H9 (cell line): ENCODE measurements at regions not wholly inside any gene's neighbourhood (a gene's known extent, or its start where the extent isn't known, plus 50 kb on each side); places are given as distances from the start of the nearest gene placed in this dataset.

ENCODE experiments used
- DNase-seq: peaks from one replicate; pipeline ENCODE4 v3.0.0-alpha.2; 2017
- H2AFZ ChIP-seq: one replicate; pipeline ENCODE4 v1.6.1; 2013; ENCODE audit warnings: mild to moderate bottlenecking, low read length, control low read depth, moderate library complexity
- H2AK5ac ChIP-seq: 2 replicates; pipeline ENCODE4 v1.6.1; 2013; ENCODE audit warnings: low read length, control low read depth, mixed read lengths; ENCODE audit not compliant: insufficient read length
- H2BK120ac ChIP-seq: one replicate; pipeline ENCODE4 v1.6.1; 2013; ENCODE audit warnings: low read depth, mild to moderate bottlenecking, low read length, control low read depth, inconsistent platforms; ENCODE audit not compliant: poor library complexity, severe bottlenecking
- H2BK12ac ChIP-seq: 2 replicates; pipeline ENCODE4 v1.6.1; 2013; ENCODE audit warnings: low read length, control low read depth, mixed read lengths, low read depth; ENCODE audit not compliant: insufficient read length
- H2BK15ac ChIP-seq: 2 replicates; pipeline ENCODE4 v1.6.1; 2013; ENCODE audit warnings: low read depth, low read length, control low read depth
- H2BK20ac ChIP-seq: one replicate; pipeline ENCODE4 v1.6.1; 2013; ENCODE audit warnings: low read depth, mild to moderate bottlenecking, low read length, control low read depth, inconsistent platforms; ENCODE audit not compliant: poor library complexity, severe bottlenecking
- H2BK5ac ChIP-seq: 2 replicates; pipeline ENCODE4 v1.6.1; 2013; ENCODE audit warnings: low read length, control low read depth, mixed read lengths; ENCODE audit not compliant: insufficient read length
- H3K14ac ChIP-seq: 2 replicates; pipeline ENCODE4 v1.6.1; 2013; ENCODE audit warnings: low read length, control low read depth; ENCODE audit not compliant: insufficient read depth
- H3K18ac ChIP-seq: 2 replicates; pipeline ENCODE4 v1.6.1; 2013; ENCODE audit warnings: low read depth, mild to moderate bottlenecking, mixed read lengths, low read length, control low read depth; ENCODE audit not compliant: insufficient read length
- H3K23ac ChIP-seq: 2 replicates; pipeline ENCODE4 v1.6.1; 2013; ENCODE audit warnings: low read length, control low read depth, mixed read lengths, low read depth; ENCODE audit not compliant: insufficient read length
- H3K23me2 ChIP-seq: 2 replicates; pipeline ENCODE4 v1.6.1; 2013; ENCODE audit warnings: low read depth, mild to moderate bottlenecking, mixed read lengths, low read length, control low read depth; ENCODE audit not compliant: insufficient read length, poor library complexity, severe bottlenecking
- H3K27ac ChIP-seq: 2 replicates; pipeline ENCODE4 v1.5.1; 2013; ENCODE audit warnings: low read length, control low read depth, mixed read lengths, low read depth; ENCODE audit not compliant: insufficient read length
- H3K27me3 ChIP-seq: 2 replicates; pipeline ENCODE4 v1.6.1; 2013; ENCODE audit warnings: low read length, control low read depth, inconsistent platforms; ENCODE audit not compliant: insufficient read depth
- H3K4ac ChIP-seq: 2 replicates; pipeline ENCODE4 v1.6.1; 2013; ENCODE audit warnings: low read depth, mild to moderate bottlenecking, control low read depth, inconsistent platforms, low read length, moderate library complexity
- H3K4me1 ChIP-seq: 2 replicates; pipeline ENCODE4 v1.6.1; 2013; ENCODE audit warnings: low read length, control low read depth, inconsistent platforms; ENCODE audit not compliant: insufficient read depth
- H3K4me2 ChIP-seq: 2 replicates; pipeline ENCODE4 v1.6.1; 2013; ENCODE audit warnings: low read length, control low read depth, mixed read lengths; ENCODE audit not compliant: insufficient read length, insufficient read depth
- H3K56ac ChIP-seq: 2 replicates; pipeline ENCODE4 v1.6.1; 2013; ENCODE audit warnings: low read depth, mild to moderate bottlenecking, mixed read lengths, low read length, control low read depth; ENCODE audit not compliant: insufficient read length
- H3K79me1 ChIP-seq: 2 replicates; pipeline ENCODE4 v1.6.1; 2013; ENCODE audit warnings: low read depth, mild to moderate bottlenecking, moderate library complexity, low read length, control low read depth, inconsistent platforms; ENCODE audit not compliant: insufficient read depth, poor library complexity, severe bottlenecking
- H3K79me2 ChIP-seq: 2 replicates; pipeline ENCODE4 v1.6.1; 2013; ENCODE audit warnings: low read length, control low read depth, inconsistent platforms; ENCODE audit not compliant: insufficient read depth
- H3K9ac ChIP-seq: 2 replicates; pipeline ENCODE4 v1.6.1; 2013; ENCODE audit warnings: low read length, control low read depth, mixed read lengths; ENCODE audit not compliant: insufficient read length; ENCODE audit errors: extremely low read depth
- H3K9me3 ChIP-seq: one replicate; pipeline ENCODE4 v1.6.1; 2013; ENCODE audit warnings: low read depth, low read length, inconsistent platforms; ENCODE audit not compliant: control insufficient read depth
- H3T11ph ChIP-seq: one replicate; pipeline ENCODE4 v1.6.1; 2013; ENCODE audit warnings: mild to moderate bottlenecking, low read length, control low read depth, inconsistent platforms
- H4K20me1 ChIP-seq: one replicate; pipeline ENCODE4 v1.6.1; 2013; ENCODE audit not compliant: control insufficient read depth, insufficient read length, insufficient read depth
- H4K5ac ChIP-seq: 2 replicates; pipeline ENCODE4 v1.6.1; 2013; ENCODE audit warnings: low read depth, mild to moderate bottlenecking, mixed read lengths, low read length, control low read depth; ENCODE audit not compliant: insufficient read length
- H4K8ac ChIP-seq: replicated peaks from 2 replicates; pipeline ENCODE4 v1.6.1; 2013; ENCODE audit warnings: low read length, control low read depth, mixed read lengths, low read depth; ENCODE audit not compliant: insufficient read length
- H4K91ac ChIP-seq: 2 replicates; pipeline ENCODE4 v1.6.1; 2013; ENCODE audit warnings: low read depth, mild to moderate bottlenecking, moderate library complexity, mixed read lengths, low read length, control low read depth; ENCODE audit not compliant: insufficient read length
- H3K27ac Mint-ChIP-seq, 3 experiments: 2 replicates in 2 of 3; 3 replicates in 1 of 3; pipeline ENCODE4 v1.8.0; 2020 to 2021; ENCODE audit warnings: mixed read lengths in 3 of 3, mild to moderate bottlenecking in 1 of 3, moderate library complexity in 1 of 3
- H3K27me3 Mint-ChIP-seq: 2 replicates; pipeline ENCODE4 v1.8.0; 2021; ENCODE audit warnings: low read depth, mild to moderate bottlenecking, moderate library complexity, mixed read lengths
- H3K36me3 Mint-ChIP-seq, 3 experiments: 2 replicates in 2 of 3; 3 replicates in 1 of 3; pipeline ENCODE4 v1.8.0; 2020 to 2021; ENCODE audit warnings: low read depth in 3 of 3, mixed read lengths in 3 of 3; ENCODE audit not compliant: insufficient read depth in 1 of 3
- H3K4me1 Mint-ChIP-seq, 2 experiments: 2 replicates each; pipeline ENCODE4 v1.8.0; 2020; ENCODE audit warnings: mixed read lengths in 2 of 2
- H3K4me3 Mint-ChIP-seq, 2 experiments: 2 replicates in 1 of 2; 3 replicates in 1 of 2; pipeline ENCODE4 v1.8.0; 2020 to 2021; ENCODE audit warnings: mild to moderate bottlenecking in 2 of 2, mixed read lengths in 2 of 2, moderate library complexity in 1 of 2
- H3K9me3 Mint-ChIP-seq, 2 experiments: 2 replicates in 1 of 2; 3 replicates in 1 of 2; pipeline ENCODE4 v1.8.0; 2020; ENCODE audit warnings: mild to moderate bottlenecking in 2 of 2, mixed read lengths in 2 of 2, moderate library complexity in 1 of 2
- CTCF ChIP-seq: fragments of 200-600 bp; sonication (generic); conservative IDR thresholded peaks from 3 replicates; pipeline ENCODE4 v1.8.0; 2021; ENCODE audit warnings: antibody characterized with exemption, mild to moderate bottlenecking
- WGBS: extraction: QIAGEN DNeasy Blood & Tissue Kit; methylation state at CpG from one replicate; pipeline ENCODE4 v1.1.7; 2013; ENCODE audit warnings: missing lambda C conversion rate, low lambda C conversion rate, mixed read lengths; ENCODE audit not compliant: insufficient read length; ENCODE audit errors: extremely low coverage; 5-methylcytosine and 5-hydroxymethylcytosine counted together

- H3K18ac ChIP-seq: no peak overlapping the region
- H4K91ac ChIP-seq: no peak overlapping the region
- no peak overlapping the region for H3K4ac ChIP-seq
- H2AK5ac ChIP-seq: no peak overlapping the region
- H3K36me3 Mint-ChIP-seq: peaks cover 0 to 5% (median 0%) of the 10 kb centered on the region in 3 experiments; a peak in 2 of 7 replicates
- H3K14ac ChIP-seq: no peak overlapping the region
- no peaks in the 10 kb centered on the region for H3K23me2 ChIP-seq
- H4K8ac ChIP-seq: no peak overlapping the region
- H3K27me3 ChIP-seq: no peaks in the 10 kb centered on the region; the same call in 1 of the 2 replicates
- no peak overlapping the region for H3K4me2 ChIP-seq
- no peak overlapping the region for H3K4me3 Mint-ChIP-seq
- no CpG with 5 or more reads among the region's 1 CpG for WGBS
- peaks cover 63 to 77% of the 10 kb centered on the region in 2 experiments for H3K4me1 Mint-ChIP-seq
- no peaks in the 10 kb centered on the region for H4K20me1 ChIP-seq
- no peak overlapping the region for H3K27ac ChIP-seq
- H2BK12ac ChIP-seq: no peak overlapping the region
- H2AFZ ChIP-seq: no peak overlapping the region
- H3K27me3 Mint-ChIP-seq: peaks cover 3% of the 10 kb centered on the region; the same call in 1 of the 2 replicates
- H3K9me3 Mint-ChIP-seq: peaks cover 0 to 7% of the 10 kb centered on the region in 2 experiments; a peak in 1 of 5 replicates
- peaks cover 5% of the 10 kb centered on the region; the same call in 1 of the 2 replicates for H3K4me1 ChIP-seq
- no peak overlapping the region for H2BK20ac ChIP-seq
- no peak overlapping the region for H3K9ac ChIP-seq
- no peak overlapping the region for H3K27ac Mint-ChIP-seq
- H3K9me3 ChIP-seq: no peaks in the 10 kb centered on the region
- H2BK120ac ChIP-seq: no peak overlapping the region
- no peak overlapping the region for H3K56ac ChIP-seq
- no peak for DNase-seq
- H4K5ac ChIP-seq: no peak overlapping the region
- H2BK5ac ChIP-seq: no peak overlapping the region
- no peak overlapping the region for H3T11ph ChIP-seq
- H3K79me1 ChIP-seq: no peaks in the 10 kb centered on the region
- H3K79me2 ChIP-seq: no peaks in the 10 kb centered on the region
- H3K23ac ChIP-seq: no peak overlapping the region
- TF ChIP-seq CTCF: no peak
- no peak overlapping the region for H2BK15ac ChIP-seq
Measured at GRCh38 chr1:94619731-94620130, 78.2 kb upstream of the F3 start.
